K562 (cell line): ENCODE measurements at regions not wholly inside any gene's neighbourhood (a gene's known extent, or its start where the extent isn't known, plus 50 kb on each side); places are given as distances from the start of the nearest gene placed in this dataset.
A peak's percentile ranks its signal among the peaks of the same experiment; 100 is the strongest.

Experiments used
- BHLHE40 ChIP-seq: IDR thresholded peaks from 2 replicates; pipeline ENCODE4 v1.6.1; 2011; ENCODE audit warnings: low read length, improper control_type of control experiment
- FUS ChIP-seq: fragments of 200-400 bp; formaldehyde crosslinking; optimal IDR thresholded peaks from 2 replicates; pipeline ENCODE3; 2017; ENCODE audit warnings: low read depth, low read length
- HDAC3 ChIP-seq: fragments of 450-650 bp; IDR thresholded peaks from 2 replicates; pipeline ENCODE4 v1.6.1; 2018; ENCODE audit warnings: borderline replicate concordance, mild to moderate bottlenecking, moderate library complexity; ENCODE audit not compliant: partially characterized antibody
- KLF13 ChIP-seq: fragments of 450-650 bp; IDR thresholded peaks from 2 replicates; pipeline ENCODE4 v1.6.1; 2016; ENCODE audit warnings: missing genetic modification characterization, low read depth, mild to moderate bottlenecking, missing compliant biosample characterization, moderate library complexity, borderline replicate concordance
- MBD1 ChIP-seq: fragments of 250-450 bp; sonication (Bioruptor Pico); IDR thresholded peaks from 2 replicates; pipeline ENCODE4 v1.8.0; 2022; ENCODE audit warnings: inconsistent platforms
- RCOR1 ChIP-seq, 2 experiments: IDR thresholded peaks; 2 replicates each; pipeline ENCODE4 v1.6.1; 2012; ENCODE audit warnings: low read depth in 2 of 2, low read length in 2 of 2, borderline replicate concordance in 1 of 2, improper control_type of control experiment in 1 of 2
- SMARCB1 ChIP-seq: IDR thresholded peaks from 2 replicates; pipeline ENCODE4 v1.6.1; 2011; ENCODE audit warnings: improper control_type of control experiment, low read depth; ENCODE audit not compliant: insufficient read length
- TRIM24 ChIP-seq, 2 experiments: fragments of 450-650 bp; IDR thresholded peaks; 2 replicates each; pipeline ENCODE4 v1.6.1; 2016
- UBTF ChIP-seq, 2 experiments: IDR thresholded peaks; 2 replicates each; pipeline ENCODE4 v1.6.1; 2012; ENCODE audit warnings: improper control_type of control experiment in 2 of 2, low read depth in 2 of 2, low read length in 2 of 2, borderline replicate concordance in 1 of 2
- ZFX ChIP-seq: sonication (generic); formaldehyde crosslinking; IDR thresholded peaks from 2 replicates; pipeline ENCODE4 v1.8.0; 2022; ENCODE audit warnings: mild to moderate bottlenecking, missing genetic modification reagents, moderate library complexity
- ZNF212 ChIP-seq: fragments of 450-650 bp; formaldehyde crosslinking; IDR thresholded peaks from 2 replicates; pipeline ENCODE4 v1.4.0; 2020; ENCODE audit warnings: mild to moderate bottlenecking
- ZNF24 ChIP-seq: fragments of 450-650 bp; IDR thresholded peaks from 2 replicates; pipeline ENCODE4 v1.6.1; 2016
- ZNF717 ChIP-seq: fragments of 250-450 bp; sonication (Bioruptor Pico); IDR thresholded peaks from 2 replicates; pipeline ENCODE4 v1.5.0; 2021
- ZNF764 ChIP-seq: fragments of 250-450 bp; sonication (Bioruptor Pico); IDR thresholded peaks from 2 replicates; pipeline ENCODE4 v1.4.0; 2020; ENCODE audit warnings: low read depth, mild to moderate bottlenecking, moderate library complexity
- ZNF77 ChIP-seq: fragments of 250-450 bp; sonication (Bioruptor Pico); IDR thresholded peaks from 2 replicates; pipeline ENCODE4 v1.5.0; 2020
- TF ChIP-seq, protein P1 (sequence below): sonication (generic); formaldehyde crosslinking; IDR thresholded peaks from 2 replicates; pipeline ENCODE4 v1.9.0; 2022; ENCODE audit warnings: mild to moderate bottlenecking, missing genetic modification reagents
- TF ChIP-seq, protein P2 (sequence below): fragments of 450-650 bp; IDR thresholded peaks from 2 replicates; pipeline ENCODE4 v1.6.1; 2016; ENCODE audit warnings: low read depth, mild to moderate bottlenecking, moderate library complexity
- TF ChIP-seq, protein P3 (sequence below): fragments of 200-800 bp; sonication (Bioruptor generic); IDR thresholded peaks from 2 replicates; pipeline ENCODE4 v1.6.1; 2017; ENCODE audit warnings: missing genetic modification characterization, missing compliant biosample characterization
- TF ChIP-seq, protein P4 (sequence below): fragments of 150-350 bp; IDR thresholded peaks from 2 replicates; pipeline ENCODE4 v1.6.1; 2014; ENCODE audit warnings: low read depth, mild to moderate bottlenecking, low read length, borderline replicate concordance

DNA sequence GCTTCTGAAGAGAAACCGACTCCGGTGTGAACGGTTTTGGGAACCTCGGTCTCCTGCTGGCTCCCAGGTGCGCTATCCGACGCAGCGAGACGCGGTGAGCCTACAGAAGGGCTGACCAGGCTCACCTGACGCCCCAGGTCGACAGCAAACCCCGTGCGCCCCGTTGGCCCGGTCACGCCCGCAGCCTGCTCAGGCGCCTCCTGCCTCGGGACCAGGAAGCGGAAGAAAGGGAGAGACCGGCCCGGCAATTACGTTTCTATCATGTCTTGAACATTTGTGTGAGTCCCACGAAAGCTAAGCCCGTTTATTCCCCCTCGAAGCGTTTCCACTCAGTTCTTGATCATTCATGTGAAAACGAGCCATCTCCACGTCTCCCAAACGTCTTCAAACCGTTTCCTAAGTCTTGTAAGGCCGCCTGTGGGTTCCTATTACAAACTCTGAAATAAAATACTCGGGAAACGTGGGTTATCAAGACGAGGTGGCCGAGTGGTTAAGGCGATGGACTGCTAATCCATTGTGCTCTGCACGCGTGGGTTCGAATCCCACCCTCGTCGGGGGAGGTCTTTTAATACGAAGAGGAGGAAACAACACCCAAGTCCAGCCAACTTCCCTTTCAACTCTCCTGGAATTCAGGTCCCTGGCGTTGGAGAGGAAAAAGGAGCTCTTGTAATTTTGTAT is 150.5 kb upstream of the PRSS16 start (continued):
- TF ChIP-seq ZNF77 (CRISPR knock-in tag) (no peak), ZFX (peak; percentile 44), MBD1 (CRISPR knock-in tag) (no peak), ZNF212 (CRISPR knock-in tag) (no peak), BHLHE40 (peak; percentile 56; the same call in 1 of the 2 replicates), RCOR1 (IDR thresholded peaks at IDR 0.05; ENCODE audit: borderline replicate concordance in 1 of 2, low read depth in 2 of 2, low read length in 2 of 2) (no peak), ZNF24 (no peak), ZNF717 (CRISPR knock-in tag) (no peak), UBTF (IDR thresholded peaks at IDR 0.05; ENCODE audit: borderline replicate concordance in 1 of 2, low read depth in 2 of 2, low read length in 2 of 2) (no peak), KLF13 (tag) (no peak), HDAC3 (no peak), TRIM24 (IDR thresholded peaks at IDR 0.05) (no peak), FUS (no peak), ZNF764 (CRISPR knock-in tag) (no peak), SMARCB1 (no peak)
- TF ChIP-seq, protein P1, sequence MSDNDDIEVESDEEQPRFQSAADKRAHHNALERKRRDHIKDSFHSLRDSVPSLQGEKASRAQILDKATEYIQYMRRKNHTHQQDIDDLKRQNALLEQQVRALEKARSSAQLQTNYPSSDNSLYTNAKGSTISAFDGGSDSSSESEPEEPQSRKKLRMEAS, result 0 out of 2 replicates have a peak, but pooled peaks have one; percentile 12
- TF ChIP-seq, protein P2, sequence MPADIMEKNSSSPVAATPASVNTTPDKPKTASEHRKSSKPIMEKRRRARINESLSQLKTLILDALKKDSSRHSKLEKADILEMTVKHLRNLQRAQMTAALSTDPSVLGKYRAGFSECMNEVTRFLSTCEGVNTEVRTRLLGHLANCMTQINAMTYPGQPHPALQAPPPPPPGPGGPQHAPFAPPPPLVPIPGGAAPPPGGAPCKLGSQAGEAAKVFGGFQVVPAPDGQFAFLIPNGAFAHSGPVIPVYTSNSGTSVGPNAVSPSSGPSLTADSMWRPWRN, result no peak
- TF ChIP-seq, protein P3, sequence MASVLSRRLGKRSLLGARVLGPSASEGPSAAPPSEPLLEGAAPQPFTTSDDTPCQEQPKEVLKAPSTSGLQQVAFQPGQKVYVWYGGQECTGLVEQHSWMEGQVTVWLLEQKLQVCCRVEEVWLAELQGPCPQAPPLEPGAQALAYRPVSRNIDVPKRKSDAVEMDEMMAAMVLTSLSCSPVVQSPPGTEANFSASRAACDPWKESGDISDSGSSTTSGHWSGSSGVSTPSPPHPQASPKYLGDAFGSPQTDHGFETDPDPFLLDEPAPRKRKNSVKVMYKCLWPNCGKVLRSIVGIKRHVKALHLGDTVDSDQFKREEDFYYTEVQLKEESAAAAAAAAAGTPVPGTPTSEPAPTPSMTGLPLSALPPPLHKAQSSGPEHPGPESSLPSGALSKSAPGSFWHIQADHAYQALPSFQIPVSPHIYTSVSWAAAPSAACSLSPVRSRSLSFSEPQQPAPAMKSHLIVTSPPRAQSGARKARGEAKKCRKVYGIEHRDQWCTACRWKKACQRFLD (CRISPR knock-in tag), result no peak
- TF ChIP-seq, protein P4, sequence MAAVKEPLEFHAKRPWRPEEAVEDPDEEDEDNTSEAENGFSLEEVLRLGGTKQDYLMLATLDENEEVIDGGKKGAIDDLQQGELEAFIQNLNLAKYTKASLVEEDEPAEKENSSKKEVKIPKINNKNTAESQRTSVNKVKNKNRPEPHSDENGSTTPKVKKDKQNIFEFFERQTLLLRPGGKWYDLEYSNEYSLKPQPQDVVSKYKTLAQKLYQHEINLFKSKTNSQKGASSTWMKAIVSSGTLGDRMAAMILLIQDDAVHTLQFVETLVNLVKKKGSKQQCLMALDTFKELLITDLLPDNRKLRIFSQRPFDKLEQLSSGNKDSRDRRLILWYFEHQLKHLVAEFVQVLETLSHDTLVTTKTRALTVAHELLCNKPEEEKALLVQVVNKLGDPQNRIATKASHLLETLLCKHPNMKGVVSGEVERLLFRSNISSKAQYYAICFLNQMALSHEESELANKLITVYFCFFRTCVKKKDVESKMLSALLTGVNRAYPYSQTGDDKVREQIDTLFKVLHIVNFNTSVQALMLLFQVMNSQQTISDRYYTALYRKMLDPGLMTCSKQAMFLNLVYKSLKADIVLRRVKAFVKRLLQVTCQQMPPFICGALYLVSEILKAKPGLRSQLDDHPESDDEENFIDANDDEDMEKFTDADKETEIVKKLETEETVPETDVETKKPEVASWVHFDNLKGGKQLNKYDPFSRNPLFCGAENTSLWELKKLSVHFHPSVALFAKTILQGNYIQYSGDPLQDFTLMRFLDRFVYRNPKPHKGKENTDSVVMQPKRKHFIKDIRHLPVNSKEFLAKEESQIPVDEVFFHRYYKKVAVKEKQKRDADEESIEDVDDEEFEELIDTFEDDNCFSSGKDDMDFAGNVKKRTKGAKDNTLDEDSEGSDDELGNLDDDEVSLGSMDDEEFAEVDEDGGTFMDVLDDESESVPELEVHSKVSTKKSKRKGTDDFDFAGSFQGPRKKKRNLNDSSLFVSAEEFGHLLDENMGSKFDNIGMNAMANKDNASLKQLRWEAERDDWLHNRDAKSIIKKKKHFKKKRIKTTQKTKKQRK, result no peak
